ENCODE measurements at regions not wholly inside any gene's neighbourhood (a gene's known extent, or its start where the extent isn't known, plus 50 kb on each side); places are given as distances from the start of the nearest gene placed in this dataset.

DNA sequence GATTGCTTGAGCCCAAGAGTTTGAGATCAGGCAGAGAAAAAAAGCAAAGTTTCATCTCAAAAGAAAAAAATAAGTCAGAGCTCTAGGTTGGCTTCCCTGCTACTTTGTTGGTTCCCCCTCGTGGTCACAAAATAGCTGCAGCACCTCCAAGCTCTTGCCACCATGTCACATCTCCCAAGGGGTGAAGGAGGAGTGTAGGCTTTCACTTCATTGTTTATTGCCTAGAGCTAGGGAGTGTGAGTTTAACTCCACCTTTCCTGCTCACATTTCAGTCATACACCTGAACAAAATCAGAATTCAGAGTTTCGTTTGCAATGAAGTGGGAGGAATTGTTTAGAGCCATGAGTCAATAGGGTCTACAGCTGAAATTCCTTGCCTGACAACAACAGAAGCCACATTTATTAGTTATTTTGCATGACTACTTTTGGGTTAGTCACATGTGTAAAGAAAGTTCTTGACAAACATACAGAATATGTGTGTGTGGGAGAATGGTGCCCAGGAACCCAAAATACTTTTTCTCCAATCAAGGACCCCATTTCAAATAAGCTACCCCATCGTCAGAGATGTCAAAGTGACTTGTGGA, 56.2 kb upstream of the UFL1 start:
- intact Hi-C loops (cut with micrococcal nuclease), result no loop called here
- ATAC-seq (ENCODE audit: low read depth), result no peak
- Histone ChIP-seq H3K27ac (ENCODE audit: low read length in 2 of 2) (no peak overlapping the region), H4K20me1 (ENCODE audit: control insufficient read depth, insufficient read depth, low read length, poor library complexity, severe bottlenecking) (no peaks in the 10 kb centered on the region), H3K9ac (ENCODE audit: low read length) (no peak overlapping the region), H3K27me3 (replicated peaks in 1 of 4; ENCODE audit: control extremely low read depth in 1 of 4, control insufficient read depth in 3 of 4, insufficient read depth in 4 of 4, low read length in 3 of 4) (peaks cover 0 to 4% (median 0%) of the 10 kb centered on the region in 4 experiments), H3K79me2 (ENCODE audit: control insufficient read depth, insufficient read depth, low read length) (no peaks in the 10 kb centered on the region), H3K4me3 (ENCODE audit: control extremely low read depth in 1 of 5, extremely low read depth in 1 of 5, insufficient read depth in 1 of 5, low read depth in 2 of 5, low read length in 4 of 5) (no peak overlapping the region), H2AFZ (ENCODE audit: insufficient read depth, low read depth, low read length, poor library complexity, severe bottlenecking) (no peak overlapping the region), H3K4me2 (replicated peaks; ENCODE audit: low read depth, low read length, poor library complexity, severe bottlenecking) (no peak overlapping the region), H3K4me1 (ENCODE audit: control insufficient read depth in 2 of 2, insufficient read depth in 2 of 2, low read length in 2 of 2) (no peaks in the 10 kb centered on the region), H3K36me3 (replicated peaks in 1 of 2; ENCODE audit: control extremely low read depth in 1 of 2, control insufficient read depth in 1 of 2, extremely low read depth in 1 of 2, insufficient read depth in 2 of 2, low read length in 1 of 2) (no peaks in the 10 kb centered on the region), H3K9me3 (ENCODE audit: control extremely low read depth in 1 of 3, control insufficient read depth in 2 of 3, insufficient read depth in 1 of 3, low read length in 2 of 3) (no peaks in the 10 kb centered on the region)
- H3K9me3 Mint-ChIP-seq (ENCODE audit: insufficient read depth), result no peaks in the 10 kb centered on the region
- H3K27ac Mint-ChIP-seq, result no peak overlapping the region
- ChIA-PET POLR2A (no interaction called here), CTCF (no interaction called here)
- H3K27me3 Mint-ChIP-seq, result no peaks in the 10 kb centered on the region
- H3K4me3 Mint-ChIP-seq, result no peak overlapping the region
- TF ChIP-seq, protein P1, sequence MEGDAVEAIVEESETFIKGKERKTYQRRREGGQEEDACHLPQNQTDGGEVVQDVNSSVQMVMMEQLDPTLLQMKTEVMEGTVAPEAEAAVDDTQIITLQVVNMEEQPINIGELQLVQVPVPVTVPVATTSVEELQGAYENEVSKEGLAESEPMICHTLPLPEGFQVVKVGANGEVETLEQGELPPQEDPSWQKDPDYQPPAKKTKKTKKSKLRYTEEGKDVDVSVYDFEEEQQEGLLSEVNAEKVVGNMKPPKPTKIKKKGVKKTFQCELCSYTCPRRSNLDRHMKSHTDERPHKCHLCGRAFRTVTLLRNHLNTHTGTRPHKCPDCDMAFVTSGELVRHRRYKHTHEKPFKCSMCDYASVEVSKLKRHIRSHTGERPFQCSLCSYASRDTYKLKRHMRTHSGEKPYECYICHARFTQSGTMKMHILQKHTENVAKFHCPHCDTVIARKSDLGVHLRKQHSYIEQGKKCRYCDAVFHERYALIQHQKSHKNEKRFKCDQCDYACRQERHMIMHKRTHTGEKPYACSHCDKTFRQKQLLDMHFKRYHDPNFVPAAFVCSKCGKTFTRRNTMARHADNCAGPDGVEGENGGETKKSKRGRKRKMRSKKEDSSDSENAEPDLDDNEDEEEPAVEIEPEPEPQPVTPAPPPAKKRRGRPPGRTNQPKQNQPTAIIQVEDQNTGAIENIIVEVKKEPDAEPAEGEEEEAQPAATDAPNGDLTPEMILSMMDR (IDR thresholded peaks at IDR 0.05), result no peak
- no peak for TF ChIP-seq EZH2 (IDR thresholded peaks at IDR 0.05; ENCODE audit: borderline replicate concordance, insufficient read depth, low read depth, low read length, poor library complexity, severe bottlenecking)
- DNase-seq, result no peak
- WGBS (ENCODE audit: insufficient coverage), result no CpG with 5 or more reads among the region's 3 CpGs
- H3K4me1 Mint-ChIP-seq, result no peaks in the 10 kb centered on the region

DNA sequence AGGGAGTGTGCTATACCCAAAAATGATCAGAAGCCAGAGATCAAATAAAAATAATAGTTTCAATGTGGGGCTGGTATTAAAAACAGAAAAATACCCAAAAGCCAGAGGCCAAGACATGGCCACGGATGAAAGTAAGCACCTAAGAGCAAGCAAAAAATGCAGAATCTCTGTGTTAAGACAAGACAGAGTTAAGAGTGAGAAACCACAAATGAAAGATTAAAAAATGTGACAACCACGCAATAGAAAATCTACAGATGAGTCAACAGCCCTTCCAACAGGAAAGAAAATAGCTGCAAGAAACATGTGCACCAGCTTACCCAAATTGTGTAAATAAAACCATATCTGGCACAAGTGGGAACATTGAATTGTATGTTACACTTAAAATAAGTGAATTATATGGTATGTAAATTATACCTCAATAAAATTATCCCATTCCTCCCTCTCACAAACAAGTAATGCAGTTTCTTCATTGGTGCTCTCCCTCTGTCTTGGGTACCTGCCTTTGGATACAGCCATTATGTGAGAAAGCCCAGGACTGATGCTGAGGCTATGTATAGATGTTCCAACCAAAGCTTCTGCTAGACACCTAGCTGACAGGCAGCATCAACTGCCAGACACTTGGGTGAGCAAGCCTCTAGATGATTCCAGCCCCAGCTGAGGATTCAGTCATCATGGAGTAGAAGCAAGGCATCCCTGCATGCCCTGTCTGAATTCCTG, 55.3 kb upstream of the UFL1 start:
- H3K36me3 ChIP-seq (replicated peaks in 1 of 2; ENCODE audit: control extremely low read depth in 1 of 2, control insufficient read depth in 1 of 2, extremely low read depth in 1 of 2, insufficient read depth in 2 of 2, low read length in 1 of 2), result no peaks in the 10 kb centered on the region
- H2AFZ ChIP-seq (ENCODE audit: insufficient read depth, low read depth, low read length, poor library complexity, severe bottlenecking), result no peak overlapping the region
- TF ChIP-seq EZH2 (IDR thresholded peaks at IDR 0.05; ENCODE audit: borderline replicate concordance, insufficient read depth, low read depth, low read length, poor library complexity, severe bottlenecking), result no peak
- TF ChIP-seq, protein P1 (IDR thresholded peaks at IDR 0.05), result no peak
- no peak overlapping the region for H3K4me2 ChIP-seq (replicated peaks; ENCODE audit: low read depth, low read length, poor library complexity, severe bottlenecking)
- no peaks in the 10 kb centered on the region for H3K4me1 ChIP-seq (ENCODE audit: control insufficient read depth in 2 of 2, insufficient read depth in 2 of 2, low read length in 2 of 2)
- no CpG with 5 or more reads among the region's 2 CpGs for WGBS (ENCODE audit: insufficient coverage)
- Mint-ChIP-seq H3K27me3 (no peaks in the 10 kb centered on the region), H3K4me1 (no peaks in the 10 kb centered on the region), H3K4me3 (no peak overlapping the region), H3K9me3 (ENCODE audit: insufficient read depth) (no peaks in the 10 kb centered on the region), H3K27ac (no peak overlapping the region)
- DNase-seq (no peak), ATAC-seq (ENCODE audit: low read depth) (no peak)
- peaks cover 0 to 4% (median 0%) of the 10 kb centered on the region in 4 experiments for H3K27me3 ChIP-seq (replicated peaks in 1 of 4; ENCODE audit: control extremely low read depth in 1 of 4, control insufficient read depth in 3 of 4, insufficient read depth in 4 of 4, low read length in 3 of 4)
- H3K4me3 ChIP-seq (ENCODE audit: control extremely low read depth in 1 of 5, extremely low read depth in 1 of 5, insufficient read depth in 1 of 5, low read depth in 2 of 5, low read length in 4 of 5), result no peak overlapping the region
- CTCF ChIA-PET, result interaction anchor here (1.2 kb wide), 1 partner anchor 11 kb away, joined by 5 read pairs; no protein-coding TSS in a partner anchor
- no peaks in the 10 kb centered on the region for H3K79me2 ChIP-seq (ENCODE audit: control insufficient read depth, insufficient read depth, low read length)
- H4K20me1 ChIP-seq (ENCODE audit: control insufficient read depth, insufficient read depth, low read length, poor library complexity, severe bottlenecking), result no peaks in the 10 kb centered on the region
- no peaks in the 10 kb centered on the region for H3K9me3 ChIP-seq (ENCODE audit: control extremely low read depth in 1 of 3, control insufficient read depth in 2 of 3, insufficient read depth in 1 of 3, low read length in 2 of 3)
- POLR2A ChIA-PET, result no interaction called here
- H3K27ac ChIP-seq (ENCODE audit: low read length in 2 of 2), result no peak overlapping the region
- H3K9ac ChIP-seq (ENCODE audit: low read length), result no peak overlapping the region
- intact Hi-C loops (cut with micrococcal nuclease), result no loop called here
